ENCODE measurements at regions not wholly inside any gene's neighbourhood (a gene's known extent, or its start where the extent isn't known, plus 50 kb on each side); places are given as distances from the start of the nearest gene placed in this dataset.

DNA sequence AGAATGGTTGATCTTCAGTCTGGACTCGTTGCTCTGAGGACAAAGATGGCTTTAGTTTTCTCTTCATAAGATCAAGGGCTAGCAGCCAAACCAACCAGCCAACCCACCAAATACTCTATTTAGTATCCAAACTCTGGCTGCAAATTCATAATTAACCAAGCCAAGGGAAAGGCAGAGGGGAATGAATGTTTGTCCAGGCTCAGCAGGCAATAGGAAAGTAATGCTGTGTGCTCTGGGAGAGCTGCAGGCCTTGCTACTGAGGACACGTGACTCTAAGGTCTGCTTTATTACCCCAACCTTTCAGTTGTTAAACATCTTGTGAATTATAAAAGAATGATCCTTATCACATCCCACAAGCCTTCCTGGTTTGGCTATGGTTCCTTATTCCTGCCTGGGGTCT is 52.3 kb upstream of the GALNT15 start:
- Histone ChIP-seq H3K36me3 (ENCODE audit: control insufficient read depth in 2 of 2, insufficient read depth in 2 of 2, low read length in 1 of 2) (no peaks in the 10 kb centered on the region), H2AFZ (ENCODE audit: control insufficient read depth, low read depth, low read length) (no peak overlapping the region), H3K4me3 (no peak overlapping the region), H3K4me1 (ENCODE audit: control insufficient read depth, insufficient read depth, low read length) (no peaks in the 10 kb centered on the region), H3K27me3 (replicated peaks in 1 of 2; ENCODE audit: control insufficient read depth in 2 of 2, insufficient read depth in 2 of 2, low read length in 1 of 2) (no peaks in the 10 kb centered on the region; a peak in 1 of 4 replicates), H3K27ac (ENCODE audit: control insufficient read depth, insufficient read depth) (no peak overlapping the region), H4K20me1 (ENCODE audit: control insufficient read depth, insufficient read depth) (no peaks in the 10 kb centered on the region), H3K4me2 (ENCODE audit: control insufficient read depth, insufficient read depth) (no peak overlapping the region), H3K9ac (ENCODE audit: control insufficient read depth, insufficient read depth, low read length) (no peak overlapping the region), H3K9me3 (replicated peaks; ENCODE audit: control insufficient read depth, insufficient read depth, low read length) (no peaks in the 10 kb centered on the region), H3K79me2 (ENCODE audit: control insufficient read depth, insufficient read depth, low read length) (no peaks in the 10 kb centered on the region)
- SMC1A ChIA-PET (ENCODE audit: uncharacterized antibody, unreplicated experiment), result no interaction called here
- no peak for TF ChIP-seq MEF2A (IDR thresholded peaks at IDR 0.05; ENCODE audit: insufficient read depth, low read depth, low read length)
- TF ChIP-seq, protein P1, sequence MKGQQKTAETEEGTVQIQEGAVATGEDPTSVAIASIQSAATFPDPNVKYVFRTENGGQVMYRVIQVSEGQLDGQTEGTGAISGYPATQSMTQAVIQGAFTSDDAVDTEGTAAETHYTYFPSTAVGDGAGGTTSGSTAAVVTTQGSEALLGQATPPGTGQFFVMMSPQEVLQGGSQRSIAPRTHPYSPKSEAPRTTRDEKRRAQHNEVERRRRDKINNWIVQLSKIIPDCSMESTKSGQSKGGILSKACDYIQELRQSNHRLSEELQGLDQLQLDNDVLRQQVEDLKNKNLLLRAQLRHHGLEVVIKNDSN (IDR thresholded peaks at IDR 0.05; ENCODE audit: borderline replicate concordance, extremely low read length, insufficient read depth, low read depth, low read length), result peak; percentile 4
- 3% methylated on average over 2 of the region's 2 CpGs for WGBS (ENCODE audit: insufficient coverage, insufficient replicate concordance, low lambda C conversion rate, missing lambda C conversion rate)
- FAIRE-seq (no peak), ATAC-seq (no peak), DNase-seq (ENCODE audit: low read depth, low spot score) (no peak)
- RAD21 ChIA-PET (ENCODE audit: unreplicated experiment), result no interaction called here
- POLR2A ChIA-PET, result no interaction called here
- no TSS peak for BruUV-seq (replicated peaks)
- CTCF ChIA-PET, result no interaction called here
- intact Hi-C loops (cut with micrococcal nuclease; ENCODE audit: unreplicated experiment) (no loop called here), in situ Hi-C loops (cut with MboI) (no loop called here)

DNA sequence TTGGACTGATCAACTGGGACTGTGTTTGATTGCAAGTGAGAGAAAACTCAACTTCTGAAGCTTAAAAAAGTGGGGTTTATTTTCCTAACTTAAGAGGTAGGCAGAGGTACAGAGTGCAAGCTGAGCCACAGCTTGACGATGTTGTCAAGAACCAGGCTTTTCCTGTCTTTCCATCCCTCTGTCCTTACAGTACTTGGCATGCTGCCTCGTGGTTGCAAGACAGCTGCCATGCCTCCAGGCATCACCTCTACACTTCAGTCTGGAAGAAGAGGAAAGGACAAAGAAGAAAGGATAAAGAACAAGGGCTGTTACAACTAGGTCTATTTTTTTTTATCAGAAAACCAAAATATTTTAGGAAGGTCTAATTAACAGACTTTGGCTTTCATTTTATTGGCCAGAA is 51.8 kb upstream of the GALNT15 start:
- Histone ChIP-seq H3K9me3 (replicated peaks; ENCODE audit: control insufficient read depth, insufficient read depth, low read length) (no peaks in the 10 kb centered on the region), H3K27ac (ENCODE audit: control insufficient read depth, insufficient read depth) (no peak overlapping the region), H3K4me2 (ENCODE audit: control insufficient read depth, insufficient read depth) (no peak overlapping the region), H3K9ac (ENCODE audit: control insufficient read depth, insufficient read depth, low read length) (no peak overlapping the region), H4K20me1 (ENCODE audit: control insufficient read depth, insufficient read depth) (no peaks in the 10 kb centered on the region), H3K4me1 (ENCODE audit: control insufficient read depth, insufficient read depth, low read length) (no peaks in the 10 kb centered on the region), H3K27me3 (replicated peaks in 1 of 2; ENCODE audit: control insufficient read depth in 2 of 2, insufficient read depth in 2 of 2, low read length in 1 of 2) (no peaks in the 10 kb centered on the region; a peak in 1 of 4 replicates), H2AFZ (ENCODE audit: control insufficient read depth, low read depth, low read length) (no peak overlapping the region), H3K4me3 (no peak overlapping the region), H3K79me2 (ENCODE audit: control insufficient read depth, insufficient read depth, low read length) (no peaks in the 10 kb centered on the region), H3K36me3 (ENCODE audit: control insufficient read depth in 2 of 2, insufficient read depth in 2 of 2, low read length in 1 of 2) (no peaks in the 10 kb centered on the region)
- in situ Hi-C loops (cut with MboI), result no loop called here
- intact Hi-C loops (cut with micrococcal nuclease; ENCODE audit: unreplicated experiment), result no loop called here
- SMC1A ChIA-PET (ENCODE audit: uncharacterized antibody, unreplicated experiment), result no interaction called here
- TF ChIP-seq NFIC (IDR thresholded peaks at IDR 0.05; ENCODE audit: low read depth, low read length) (no peak), HCFC1 (IDR thresholded peaks at IDR 0.05; ENCODE audit: low read length) (no peak), FOS (IDR thresholded peaks at IDR 0.05; ENCODE audit: borderline replicate concordance, extremely low read depth, insufficient read length) (no peak), CREB1 (IDR thresholded peaks at IDR 0.05; ENCODE audit: low read depth) (no peak)
- RAD21 ChIA-PET (ENCODE audit: unreplicated experiment), result no interaction called here
- ATAC-seq (no peak), FAIRE-seq (no peak), DNase-seq (ENCODE audit: low read depth, low spot score) (no peak)
- no TSS peak for BruUV-seq (replicated peaks)
- WGBS (ENCODE audit: insufficient coverage, insufficient replicate concordance, low lambda C conversion rate, missing lambda C conversion rate), result 18% methylated on average over 2 of the region's 2 CpGs
- POLR2A ChIA-PET, result no interaction called here
- CTCF ChIA-PET, result no interaction called here

All from GM12878 (cell line).